ENCODE measurements at regions not wholly inside any gene's neighbourhood (a gene's known extent, or its start where the extent isn't known, plus 50 kb on each side); places are given as distances from the start of the nearest gene placed in this dataset.

- TF ChIP-seq TFCP2L1 (CRISPR knock-in tag; IDR thresholded peaks at IDR 0.05) (no peak), MAFK (IDR thresholded peaks at IDR 0.05; ENCODE audit: partially characterized antibody) (no peak), ZNF302 (CRISPR knock-in tag; IDR thresholded peaks at IDR 0.05) (no peak), BHLHE40 (IDR thresholded peaks at IDR 0.05; ENCODE audit: low read depth, low read length) (no peak), USF2 (IDR thresholded peaks at IDR 0.05) (no peak), MYC (IDR thresholded peaks at IDR 0.05; ENCODE audit: borderline replicate concordance, low read length) (no peak), NR3C1 (IDR thresholded peaks at IDR 0.05) (no peak), RNF2 (IDR thresholded peaks at IDR 0.05; ENCODE audit: borderline replicate concordance, low read depth) (no peak), GATA3 (IDR thresholded peaks at IDR 0.05; ENCODE audit: borderline replicate concordance) (no peak), RARB (CRISPR knock-in tag; IDR thresholded peaks at IDR 0.05) (no peak), JUNB (IDR thresholded peaks at IDR 0.05) (no peak), CEBPB (IDR thresholded peaks at IDR 0.05) (no peak), RAD21 (conservative IDR thresholded peaks at IDR 0.05 in 1 of 2, IDR thresholded peaks at IDR 0.05 in 1 of 2) (no peak)
- TF ChIP-seq, protein P1, sequence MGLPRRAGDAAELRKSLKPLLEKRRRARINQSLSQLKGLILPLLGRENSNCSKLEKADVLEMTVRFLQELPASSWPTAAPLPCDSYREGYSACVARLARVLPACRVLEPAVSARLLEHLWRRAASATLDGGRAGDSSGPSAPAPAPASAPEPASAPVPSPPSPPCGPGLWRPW (IDR thresholded peaks at IDR 0.05): no peak
- TF ChIP-seq, protein P2, sequence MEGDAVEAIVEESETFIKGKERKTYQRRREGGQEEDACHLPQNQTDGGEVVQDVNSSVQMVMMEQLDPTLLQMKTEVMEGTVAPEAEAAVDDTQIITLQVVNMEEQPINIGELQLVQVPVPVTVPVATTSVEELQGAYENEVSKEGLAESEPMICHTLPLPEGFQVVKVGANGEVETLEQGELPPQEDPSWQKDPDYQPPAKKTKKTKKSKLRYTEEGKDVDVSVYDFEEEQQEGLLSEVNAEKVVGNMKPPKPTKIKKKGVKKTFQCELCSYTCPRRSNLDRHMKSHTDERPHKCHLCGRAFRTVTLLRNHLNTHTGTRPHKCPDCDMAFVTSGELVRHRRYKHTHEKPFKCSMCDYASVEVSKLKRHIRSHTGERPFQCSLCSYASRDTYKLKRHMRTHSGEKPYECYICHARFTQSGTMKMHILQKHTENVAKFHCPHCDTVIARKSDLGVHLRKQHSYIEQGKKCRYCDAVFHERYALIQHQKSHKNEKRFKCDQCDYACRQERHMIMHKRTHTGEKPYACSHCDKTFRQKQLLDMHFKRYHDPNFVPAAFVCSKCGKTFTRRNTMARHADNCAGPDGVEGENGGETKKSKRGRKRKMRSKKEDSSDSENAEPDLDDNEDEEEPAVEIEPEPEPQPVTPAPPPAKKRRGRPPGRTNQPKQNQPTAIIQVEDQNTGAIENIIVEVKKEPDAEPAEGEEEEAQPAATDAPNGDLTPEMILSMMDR (IDR thresholded peaks at IDR 0.05): no peak
- TF ChIP-seq, protein P3, sequence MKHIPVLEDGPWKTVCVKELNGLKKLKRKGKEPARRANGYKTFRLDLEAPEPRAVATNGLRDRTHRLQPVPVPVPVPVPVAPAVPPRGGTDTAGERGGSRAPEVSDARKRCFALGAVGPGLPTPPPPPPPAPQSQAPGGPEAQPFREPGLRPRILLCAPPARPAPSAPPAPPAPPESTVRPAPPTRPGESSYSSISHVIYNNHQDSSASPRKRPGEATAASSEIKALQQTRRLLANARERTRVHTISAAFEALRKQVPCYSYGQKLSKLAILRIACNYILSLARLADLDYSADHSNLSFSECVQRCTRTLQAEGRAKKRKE (CRISPR knock-in tag; IDR thresholded peaks at IDR 0.05; ENCODE audit: low read depth): no peak
- H3K4me1 ChIP-seq: no peaks in the 10 kb centered on the region
- FAIRE-seq (no peak), DNase-seq (ENCODE audit: low read depth in 1 of 2, low spot score in 1 of 2) (no peak), ATAC-seq (no peak)
- H3K27ac ChIP-seq: no peak overlapping the region
- H3K4me3 ChIP-seq: no peak overlapping the region
- ChIA-PET POLR2A (no interaction called here), CTCF (interaction anchor here (1.5 kb wide), 1 partner anchor 23 kb away, joined by 3 read pairs; no protein-coding TSS in a partner anchor)
- WGBS (ENCODE audit: missing lambda C conversion rate): 34% methylated on average over 8 of the region's 8 CpGs
- no peaks in the 10 kb centered on the region for H3K9me3 ChIP-seq
- no peak overlapping the region for H3K4me2 ChIP-seq
Observed at GRCh38 chr12:4084573-4084972, 189.0 kb upstream of the CCND2 start.

GRCh38 chr12:4082809-4083403, 190.7 kb upstream of the CCND2 start:
- ATAC-seq (no peak), FAIRE-seq (no peak), DNase-seq (ENCODE audit: low read depth in 1 of 2, low spot score in 1 of 2) (no peak)
- POLR2A ChIA-PET: no interaction called here
- H3K27ac ChIP-seq: no peak overlapping the region
- CTCF ChIA-PET: no interaction called here
- H3K4me3 ChIP-seq: no peak overlapping the region
- H3K9me3 ChIP-seq: no peaks in the 10 kb centered on the region
- TF ChIP-seq EHF (CRISPR knock-in tag; IDR thresholded peaks at IDR 0.05) (no peak), SMC3 (IDR thresholded peaks at IDR 0.05) (no peak), NR3C1 (IDR thresholded peaks at IDR 0.05) (no peak), RARB (CRISPR knock-in tag; IDR thresholded peaks at IDR 0.05) (no peak), GATA3 (IDR thresholded peaks at IDR 0.05; ENCODE audit: borderline replicate concordance) (no peak), ZFP36 (IDR thresholded peaks at IDR 0.05; ENCODE audit: borderline replicate concordance, partially characterized antibody) (no peak)
- TF ChIP-seq, protein P4, sequence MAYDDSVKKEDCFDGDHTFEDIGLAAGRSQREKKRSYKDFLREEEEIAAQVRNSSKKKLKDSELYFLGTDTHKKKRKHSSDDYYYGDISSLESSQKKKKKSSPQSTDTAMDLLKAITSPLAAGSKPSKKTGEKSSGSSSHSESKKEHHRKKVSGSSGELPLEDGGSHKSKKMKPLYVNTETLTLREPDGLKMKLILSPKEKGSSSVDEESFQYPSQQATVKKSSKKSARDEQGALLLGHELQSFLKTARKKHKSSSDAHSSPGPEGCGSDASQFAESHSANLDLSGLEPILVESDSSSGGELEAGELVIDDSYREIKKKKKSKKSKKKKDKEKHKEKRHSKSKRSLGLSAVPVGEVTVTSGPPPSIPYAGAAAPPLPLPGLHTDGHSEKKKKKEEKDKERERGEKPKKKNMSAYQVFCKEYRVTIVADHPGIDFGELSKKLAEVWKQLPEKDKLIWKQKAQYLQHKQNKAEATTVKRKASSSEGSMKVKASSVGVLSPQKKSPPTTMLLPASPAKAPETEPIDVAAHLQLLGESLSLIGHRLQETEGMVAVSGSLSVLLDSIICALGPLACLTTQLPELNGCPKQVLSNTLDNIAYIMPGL (CRISPR knock-in tag; IDR thresholded peaks at IDR 0.05; ENCODE audit: borderline replicate concordance): no peak
- 12% methylated on average over 13 of the region's 13 CpGs for WGBS (ENCODE audit: missing lambda C conversion rate)
- no peaks in the 10 kb centered on the region for H3K4me1 ChIP-seq
- H3K4me2 ChIP-seq: no peak overlapping the region
